ENCODE measurements at regions not wholly inside any gene's neighbourhood (a gene's known extent, or its start where the extent isn't known, plus 50 kb on each side); places are given as distances from the start of the nearest gene placed in this dataset.

DNA sequence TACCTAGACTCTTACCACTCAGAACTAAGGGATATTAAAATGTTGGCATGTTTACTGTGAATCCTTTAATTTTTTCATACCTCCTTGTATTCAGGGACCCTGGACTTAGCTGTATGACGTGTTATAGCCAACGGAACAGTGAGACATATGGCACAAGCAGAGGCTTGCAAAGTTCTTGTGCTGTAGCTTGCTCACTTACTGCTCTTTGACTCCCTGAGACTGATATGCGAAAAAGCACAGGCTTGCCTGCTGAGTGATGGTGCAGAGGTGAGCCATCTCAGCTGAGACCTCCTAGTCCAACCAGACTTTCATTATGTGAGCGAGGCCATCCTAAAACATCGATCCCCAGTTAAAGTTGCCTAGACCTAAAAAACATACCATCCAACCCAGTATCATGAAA lies 811.0 kb downstream of the METTL15 start:
- DNase-seq (no peak), FAIRE-seq (no peak)
- Histone ChIP-seq H3K9me3 (ENCODE audit: control insufficient read depth in 2 of 3, insufficient read depth in 1 of 3, low read length in 3 of 3) (no peaks in the 10 kb centered on the region), H3K27me3 (ENCODE audit: control insufficient read depth, insufficient read depth, low read length) (no peaks in the 10 kb centered on the region), H3K4me1 (ENCODE audit: control insufficient read depth in 2 of 3, insufficient read depth in 2 of 3, low read depth in 1 of 3, low read length in 3 of 3) (no peaks in the 10 kb centered on the region), H3K9ac (ENCODE audit: low read length in 3 of 3) (no peak overlapping the region), H3K4me3 (ENCODE audit: low read length in 3 of 3) (no peak overlapping the region), H3K27ac (ENCODE audit: low read depth in 2 of 2, low read length in 2 of 2) (no peak overlapping the region), H3K36me3 (ENCODE audit: control insufficient read depth in 2 of 3, insufficient read depth in 3 of 3, low read length in 3 of 3) (no peaks in the 10 kb centered on the region)
- TF ChIP-seq, protein P1, sequence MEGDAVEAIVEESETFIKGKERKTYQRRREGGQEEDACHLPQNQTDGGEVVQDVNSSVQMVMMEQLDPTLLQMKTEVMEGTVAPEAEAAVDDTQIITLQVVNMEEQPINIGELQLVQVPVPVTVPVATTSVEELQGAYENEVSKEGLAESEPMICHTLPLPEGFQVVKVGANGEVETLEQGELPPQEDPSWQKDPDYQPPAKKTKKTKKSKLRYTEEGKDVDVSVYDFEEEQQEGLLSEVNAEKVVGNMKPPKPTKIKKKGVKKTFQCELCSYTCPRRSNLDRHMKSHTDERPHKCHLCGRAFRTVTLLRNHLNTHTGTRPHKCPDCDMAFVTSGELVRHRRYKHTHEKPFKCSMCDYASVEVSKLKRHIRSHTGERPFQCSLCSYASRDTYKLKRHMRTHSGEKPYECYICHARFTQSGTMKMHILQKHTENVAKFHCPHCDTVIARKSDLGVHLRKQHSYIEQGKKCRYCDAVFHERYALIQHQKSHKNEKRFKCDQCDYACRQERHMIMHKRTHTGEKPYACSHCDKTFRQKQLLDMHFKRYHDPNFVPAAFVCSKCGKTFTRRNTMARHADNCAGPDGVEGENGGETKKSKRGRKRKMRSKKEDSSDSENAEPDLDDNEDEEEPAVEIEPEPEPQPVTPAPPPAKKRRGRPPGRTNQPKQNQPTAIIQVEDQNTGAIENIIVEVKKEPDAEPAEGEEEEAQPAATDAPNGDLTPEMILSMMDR (IDR thresholded peaks at IDR 0.05; ENCODE audit: borderline replicate concordance, extremely low read depth, insufficient read depth) = no peak
- intact Hi-C loops (cut with DNase I) = no loop called here

DNA sequence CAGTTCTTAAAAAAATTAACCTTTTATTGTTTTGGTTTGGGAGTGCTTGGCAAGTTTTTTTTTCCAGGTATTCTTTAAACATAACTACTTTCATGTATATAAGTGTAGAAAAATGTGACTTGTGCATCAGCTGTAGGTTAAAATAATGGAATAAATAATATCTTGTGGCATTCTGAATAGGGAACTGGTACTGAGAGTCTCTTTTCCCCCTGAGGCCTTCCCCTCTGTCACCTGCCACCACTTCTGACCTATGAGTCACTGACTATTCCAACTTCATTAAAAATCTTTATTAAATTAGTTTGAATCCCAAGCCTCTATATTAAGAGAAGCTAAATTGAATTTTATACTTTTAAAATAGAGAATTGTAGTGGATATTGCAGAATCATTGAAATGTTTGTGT lies 805.7 kb downstream of the METTL15 start:
- intact Hi-C loops (cut with DNase I) = no loop called here
- Histone ChIP-seq H3K4me3 (ENCODE audit: low read length in 3 of 3) (no peak overlapping the region), H3K4me1 (ENCODE audit: control insufficient read depth in 2 of 3, insufficient read depth in 2 of 3, low read depth in 1 of 3, low read length in 3 of 3) (no peaks in the 10 kb centered on the region), H3K27ac (ENCODE audit: low read depth in 2 of 2, low read length in 2 of 2) (no peak overlapping the region), H3K9me3 (ENCODE audit: control insufficient read depth in 2 of 3, insufficient read depth in 1 of 3, low read length in 3 of 3) (no peaks in the 10 kb centered on the region), H3K36me3 (ENCODE audit: control insufficient read depth in 2 of 3, insufficient read depth in 3 of 3, low read length in 3 of 3) (no peaks in the 10 kb centered on the region), H3K9ac (ENCODE audit: low read length in 3 of 3) (no peak overlapping the region), H3K27me3 (ENCODE audit: control insufficient read depth, insufficient read depth, low read length) (no peaks in the 10 kb centered on the region)
- FAIRE-seq (no peak), DNase-seq (no peak)
- TF ChIP-seq, protein P1 (IDR thresholded peaks at IDR 0.05; ENCODE audit: borderline replicate concordance, extremely low read depth, insufficient read depth) = no peak

DNA sequence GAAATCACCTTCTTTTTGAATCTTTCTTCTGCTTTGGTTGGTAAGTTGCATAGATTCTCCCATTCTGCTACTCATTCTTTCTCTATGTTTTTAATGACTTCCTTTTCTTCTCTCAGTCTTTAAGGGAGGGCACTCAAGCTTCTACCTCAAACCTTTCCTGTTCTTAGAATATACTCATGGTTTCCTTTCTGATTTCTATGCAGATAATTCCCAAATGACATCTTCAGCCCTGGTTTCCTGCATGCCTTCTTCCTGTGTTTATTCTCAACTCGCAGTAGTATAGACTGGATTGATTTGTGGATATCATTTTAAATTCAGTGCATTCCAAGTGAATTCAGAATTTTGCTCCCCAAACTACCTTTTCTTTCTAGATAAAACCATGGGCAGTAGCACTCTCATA lies 803.6 kb downstream of the METTL15 start:
- no peak overlapping the region for H3K4me3 ChIP-seq (ENCODE audit: low read length in 3 of 3)
- TF ChIP-seq, protein P1 (IDR thresholded peaks at IDR 0.05; ENCODE audit: borderline replicate concordance, extremely low read depth, insufficient read depth) = no peak
- no peak overlapping the region for H3K27ac ChIP-seq (ENCODE audit: low read depth in 2 of 2, low read length in 2 of 2)
- H3K9me3 ChIP-seq (ENCODE audit: control insufficient read depth in 2 of 3, insufficient read depth in 1 of 3, low read length in 3 of 3) = no peaks in the 10 kb centered on the region
- FAIRE-seq = no peak
- DNase-seq = no peak
- no peaks in the 10 kb centered on the region for H3K27me3 ChIP-seq (ENCODE audit: control insufficient read depth, insufficient read depth, low read length)
- H3K4me1 ChIP-seq (ENCODE audit: control insufficient read depth in 2 of 3, insufficient read depth in 2 of 3, low read depth in 1 of 3, low read length in 3 of 3) = no peaks in the 10 kb centered on the region
- H3K36me3 ChIP-seq (ENCODE audit: control insufficient read depth in 2 of 3, insufficient read depth in 3 of 3, low read length in 3 of 3) = no peaks in the 10 kb centered on the region
- intact Hi-C loops (cut with DNase I) = no loop called here
- H3K9ac ChIP-seq (ENCODE audit: low read length in 3 of 3) = no peak overlapping the region

DNA sequence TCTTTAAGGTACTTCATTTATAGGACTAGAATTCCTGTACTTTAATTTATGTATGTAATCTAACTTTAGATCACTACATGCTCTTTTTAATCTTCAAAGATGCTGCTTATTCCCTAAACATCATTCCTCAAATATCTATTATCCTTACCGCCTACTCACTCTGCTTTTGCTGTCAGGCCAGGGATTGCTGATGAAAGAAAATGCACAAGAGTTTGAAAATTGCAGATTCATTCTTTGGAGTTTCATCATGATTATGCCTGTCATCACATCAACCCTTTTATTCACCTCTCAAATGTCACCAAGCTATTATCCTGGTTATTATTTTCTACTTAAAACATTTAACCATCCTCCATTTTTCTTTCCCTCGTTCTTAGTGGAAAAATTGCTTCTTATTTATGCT lies 802.7 kb downstream of the METTL15 start:
- no peaks in the 10 kb centered on the region for H3K4me1 ChIP-seq (ENCODE audit: control insufficient read depth in 2 of 3, insufficient read depth in 2 of 3, low read depth in 1 of 3, low read length in 3 of 3)
- DNase-seq (no peak), FAIRE-seq (no peak)

More for the DNA sequence above, 802.7 kb downstream of the METTL15 start:
- TF ChIP-seq, protein P1 (IDR thresholded peaks at IDR 0.05; ENCODE audit: borderline replicate concordance, extremely low read depth, insufficient read depth) = no peak
- Histone ChIP-seq H3K4me3 (ENCODE audit: low read length in 3 of 3) (no peak overlapping the region), H3K27ac (ENCODE audit: low read depth in 2 of 2, low read length in 2 of 2) (no peak overlapping the region), H3K27me3 (ENCODE audit: control insufficient read depth, insufficient read depth, low read length) (no peaks in the 10 kb centered on the region), H3K9me3 (ENCODE audit: control insufficient read depth in 2 of 3, insufficient read depth in 1 of 3, low read length in 3 of 3) (no peaks in the 10 kb centered on the region), H3K36me3 (ENCODE audit: control insufficient read depth in 2 of 3, insufficient read depth in 3 of 3, low read length in 3 of 3) (no peaks in the 10 kb centered on the region), H3K9ac (ENCODE audit: low read length in 3 of 3) (no peak overlapping the region)
- intact Hi-C loops (cut with DNase I) = no loop called here

Data from kidney (tissue), 13 donors.